Neural cell (in vitro differentiated cells): ENCODE measurements at regions not wholly inside any gene's neighbourhood (a gene's known extent, or its start where the extent isn't known, plus 50 kb on each side); places are given as distances from the start of the nearest gene placed in this dataset.

Experiments used
- H2AFZ ChIP-seq: fragments of 200-600, 300-800 bp; sonication (generic), shearing (Covaris generic); 2 replicates; pipeline ENCODE4 v1.6.0; 2014; ENCODE audit warnings: low read depth, mild to moderate bottlenecking, antibody characterized with exemption, low read length, moderate library complexity
- H3F3A ChIP-seq: fragments of 200-600 bp; shearing (Covaris generic); 2 replicates; pipeline ENCODE4 v1.6.1; 2016; ENCODE audit warnings: mild to moderate bottlenecking, moderate library complexity, mixed read lengths, antibody characterized with exemption, low read length; ENCODE audit not compliant: insufficient read depth, poor library complexity, severe bottlenecking
- H3K27ac ChIP-seq: fragments of 200-600, 300-800 bp; sonication (generic), shearing (Covaris generic); 2 replicates; pipeline ENCODE4 v1.5.1; 2014; ENCODE audit warnings: mild to moderate bottlenecking, low read length, moderate library complexity
- H3K27me3 ChIP-seq: fragments of 300-800, 200-600 bp; sonication (generic), shearing (Covaris generic); 2 replicates; pipeline ENCODE4 v1.6.0; 2014; ENCODE audit warnings: mild to moderate bottlenecking, low read depth, low read length, moderate library complexity; ENCODE audit not compliant: insufficient read depth
- H3K36me3 ChIP-seq: fragments of 300-800, 200-600 bp; sonication (generic), shearing (Covaris generic); 2 replicates; pipeline ENCODE4 v1.5.1; 2014; ENCODE audit warnings: mild to moderate bottlenecking, antibody characterized with exemption, low read length, moderate library complexity; ENCODE audit not compliant: insufficient read depth
- H3K4me2 ChIP-seq: fragments of 300-800, 200-600 bp; sonication (generic), shearing (Covaris generic); 2 replicates; pipeline ENCODE4 v1.6.0; 2014; ENCODE audit warnings: mild to moderate bottlenecking, low read length
- H3K4me3 ChIP-seq: fragments of 300-800, 200-600 bp; sonication (generic), shearing (Covaris generic); 2 replicates; pipeline ENCODE4 v1.5.1; 2014; ENCODE audit warnings: mild to moderate bottlenecking, low read length, moderate library complexity
- H3K79me2 ChIP-seq: fragments of 200-600 bp; shearing (Covaris generic); replicated peaks from 2 replicates; pipeline ENCODE4 v1.6.0; 2014; ENCODE audit warnings: mild to moderate bottlenecking, low read length, moderate library complexity; ENCODE audit not compliant: insufficient read depth
- H3K9ac ChIP-seq: fragments of 300-800, 200-600 bp; sonication (generic), shearing (Covaris generic); 2 replicates; pipeline ENCODE4 v1.6.1; 2016; ENCODE audit warnings: mild to moderate bottlenecking, low read length, mixed read lengths
- H3K9me2 ChIP-seq: fragments of 200-600 bp; shearing (Covaris generic); 2 replicates; pipeline ENCODE4 v1.6.1; 2016; ENCODE audit warnings: mild to moderate bottlenecking, low read length, mixed read lengths; ENCODE audit not compliant: insufficient read depth
- H3K9me3 ChIP-seq: fragments of 200-600, 300-800 bp; sonication (generic), shearing (Covaris generic); 2 replicates; pipeline ENCODE4 v1.6.1; 2016; ENCODE audit warnings: mild to moderate bottlenecking, mixed run types, low read length, moderate library complexity, mixed read lengths
- H4K20me1 ChIP-seq: fragments of 200-600 bp; shearing (Covaris generic); 2 replicates; pipeline ENCODE4 v1.6.1; 2016; ENCODE audit warnings: mild to moderate bottlenecking, mixed run types; ENCODE audit not compliant: insufficient read depth
- CTCF ChIP-seq: fragments of 450-650 bp; IDR thresholded peaks from 2 replicates; pipeline ENCODE4 v1.5.1; 2014; ENCODE audit warnings: antibody characterized with exemption, mild to moderate bottlenecking, moderate library complexity; ENCODE audit not compliant: poor library complexity, severe bottlenecking
- EP300 ChIP-seq: fragments of 450-650 bp; conservative IDR thresholded peaks from 2 replicates; pipeline ENCODE4 v1.6.1; 2014; ENCODE audit warnings: antibody characterized with exemption, mild to moderate bottlenecking, moderate library complexity; ENCODE audit not compliant: poor library complexity, severe bottlenecking
- EZH2 ChIP-seq: fragments of 200-600, 300-800 bp; shearing (Covaris generic), sonication (generic); IDR thresholded peaks from 2 replicates; pipeline ENCODE4 v1.6.1; 2014; ENCODE audit warnings: antibody characterized with exemption, low read length, borderline replicate concordance, mild to moderate bottlenecking; ENCODE audit not compliant: insufficient read depth, poor library complexity, severe bottlenecking
- MXI1 ChIP-seq: fragments of 450-650 bp; conservative IDR thresholded peaks from 2 replicates; pipeline ENCODE4 v1.6.1; 2014; ENCODE audit warnings: antibody characterized with exemption, mild to moderate bottlenecking; ENCODE audit not compliant: poor library complexity, severe bottlenecking
- RAD21 ChIP-seq: fragments of 450-650 bp; conservative IDR thresholded peaks from 2 replicates; pipeline ENCODE4 v1.6.1; 2014; ENCODE audit warnings: antibody characterized with exemption, mild to moderate bottlenecking, moderate library complexity
- REST ChIP-seq: IDR thresholded peaks from 2 replicates; pipeline ENCODE4 v1.6.1; 2012; ENCODE audit warnings: borderline replicate concordance

GRCh38 chr10:33828592-33828991 is 494.1 kb upstream of the NRP1 start:
- H3K27ac ChIP-seq, result no peak overlapping the region
- H3K79me2 ChIP-seq, result no peaks in the 10 kb centered on the region
- no peaks in the 10 kb centered on the region for H3K9me2 ChIP-seq
- H3K27me3 ChIP-seq, result no peaks in the 10 kb centered on the region
- no peak for TF ChIP-seq REST
- no peak overlapping the region for H3K4me3 ChIP-seq
- H3K9ac ChIP-seq, result no peak overlapping the region
- H4K20me1 ChIP-seq, result no peaks in the 10 kb centered on the region
- no peak overlapping the region for H2AFZ ChIP-seq
- H3K9me3 ChIP-seq, result no peaks in the 10 kb centered on the region
- no peaks in the 10 kb centered on the region for H3F3A ChIP-seq
- no peaks in the 10 kb centered on the region for H3K36me3 ChIP-seq
- H3K4me2 ChIP-seq, result no peak overlapping the region

- no peak overlapping the region for H3K4me2 ChIP-seq
- H3K79me2 ChIP-seq, result no peaks in the 10 kb centered on the region
- H3K4me3 ChIP-seq, result no peak overlapping the region
- H3K9me3 ChIP-seq, result no peaks in the 10 kb centered on the region
- no peak overlapping the region for H2AFZ ChIP-seq
- H3K27me3 ChIP-seq, result no peaks in the 10 kb centered on the region
- TF ChIP-seq EP300 (no peak), EZH2 (no peak), CTCF (no peak), MXI1 (no peak)
- H3K27ac ChIP-seq, result no peak overlapping the region
- H3K9me2 ChIP-seq, result no peaks in the 10 kb centered on the region
- no peaks in the 10 kb centered on the region for H3K36me3 ChIP-seq
- no peak overlapping the region for H3K9ac ChIP-seq
- H4K20me1 ChIP-seq, result no peaks in the 10 kb centered on the region
- H3F3A ChIP-seq, result no peaks in the 10 kb centered on the region
Measured at GRCh38 chr10:33826186-33826585, 491.7 kb upstream of the NRP1 start.

- Histone ChIP-seq H3K4me2 (no peak overlapping the region), H3F3A (no peaks in the 10 kb centered on the region), H3K9me3 (no peaks in the 10 kb centered on the region), H3K79me2 (no peaks in the 10 kb centered on the region), H3K27me3 (no peaks in the 10 kb centered on the region), H3K4me3 (no peak overlapping the region), H3K27ac (no peak overlapping the region), H4K20me1 (no peaks in the 10 kb centered on the region), H3K36me3 (no peaks in the 10 kb centered on the region), H3K9me2 (no peaks in the 10 kb centered on the region), H2AFZ (no peak overlapping the region), H3K9ac (no peak overlapping the region)
- no peak for TF ChIP-seq RAD21
- no peak for TF ChIP-seq EZH2
Measured at GRCh38 chr10:33822774-33823173, 488.3 kb upstream of the NRP1 start.
